SK-N-SH treated with all-trans-retinoic acid at 6 μM for 48 hours (cell line): ENCODE measurements at regions not wholly inside any gene's neighbourhood (a gene's known extent, or its start where the extent isn't known, plus 50 kb on each side); places are given as distances from the start of the nearest gene placed in this dataset.

Source experiments
- ATAC-seq: fragments of 200-7000 bp; cut with Tn5 transposase; 3 replicates; pipeline ENCODE4 v1.9.1; 2020; ENCODE audit warnings: mild to moderate bottlenecking, moderate library complexity
- ARNTL ChIP-seq: fragments of 450-650 bp; formaldehyde crosslinking; IDR thresholded peaks from 2 replicates; pipeline ENCODE4 v1.5.0; 2020; ENCODE audit warnings: low read depth, mild to moderate bottlenecking, moderate library complexity, borderline replicate concordance
- BACH2 ChIP-seq: fragments of 250-450 bp; sonication (Bioruptor Pico); IDR thresholded peaks from 2 replicates; pipeline ENCODE4 v1.9.0; 2021; ENCODE audit warnings: mild to moderate bottlenecking, borderline replicate concordance
- CSDC2 ChIP-seq: fragments of 250-450 bp; sonication (Bioruptor Pico); IDR thresholded peaks from 2 replicates; pipeline ENCODE4 v1.5.0; 2020; ENCODE audit warnings: mild to moderate bottlenecking, moderate library complexity
- ESRRG ChIP-seq: fragments of 250-450 bp; sonication (Bioruptor Pico); IDR thresholded peaks from 2 replicates; pipeline ENCODE4 v1.6.1; 2021; ENCODE audit warnings: mild to moderate bottlenecking
- GLIS3 ChIP-seq: fragments of 250-450 bp; sonication (Bioruptor Pico); IDR thresholded peaks from 2 replicates; pipeline ENCODE4 v1.5.0; 2020; ENCODE audit warnings: mild to moderate bottlenecking, moderate library complexity
- OSR1 ChIP-seq: fragments of 250-450 bp; sonication (Bioruptor Pico); IDR thresholded peaks from 2 replicates; pipeline ENCODE4 v1.8.0; 2022; ENCODE audit warnings: moderate library complexity, mild to moderate bottlenecking, inconsistent platforms
- PPARA ChIP-seq: fragments of 250-450 bp; sonication (Bioruptor Pico); IDR thresholded peaks from 2 replicates; pipeline ENCODE4 v1.5.0; 2020; ENCODE audit warnings: mild to moderate bottlenecking, borderline replicate concordance
- TOX ChIP-seq: fragments of 250-450 bp; sonication (Bioruptor Pico); IDR thresholded peaks from 2 replicates; pipeline ENCODE4 v1.8.0; 2021; ENCODE audit warnings: mild to moderate bottlenecking, moderate library complexity, borderline replicate concordance
- ZC3H10 ChIP-seq: fragments of 250-450 bp; sonication (Bioruptor Pico); IDR thresholded peaks from 2 replicates; pipeline ENCODE4 v1.5.1; 2021; ENCODE audit warnings: mild to moderate bottlenecking, moderate library complexity
- ZFP3 ChIP-seq: fragments of 250-450 bp; sonication (Bioruptor Pico); IDR thresholded peaks from 2 replicates; pipeline ENCODE4 v1.5.0; 2020; ENCODE audit warnings: mild to moderate bottlenecking, moderate library complexity
- ZFP30 ChIP-seq: fragments of 450-650 bp; formaldehyde crosslinking; IDR thresholded peaks from 2 replicates; pipeline ENCODE4 v1.5.0; 2022; ENCODE audit warnings: mild to moderate bottlenecking, moderate library complexity
- ZNF565 ChIP-seq: fragments of 450-650 bp; formaldehyde crosslinking; conservative IDR thresholded peaks from 2 replicates; pipeline ENCODE4 v1.5.0; 2020; ENCODE audit warnings: low read depth, mild to moderate bottlenecking, moderate library complexity
- ZNF70 ChIP-seq: fragments of 450-650 bp; formaldehyde crosslinking; IDR thresholded peaks from 2 replicates; pipeline ENCODE4 v1.5.0; 2020; ENCODE audit warnings: mild to moderate bottlenecking, moderate library complexity
- ZNF8 ChIP-seq: fragments of 450-650 bp; formaldehyde crosslinking; IDR thresholded peaks from 2 replicates; pipeline ENCODE4 v1.5.0; 2020; ENCODE audit warnings: mild to moderate bottlenecking, moderate library complexity
- TF ChIP-seq, protein P1 (sequence below): fragments of 250-450 bp; sonication (Bioruptor Pico); IDR thresholded peaks from 2 replicates; pipeline ENCODE4 v1.5.0; 2020; ENCODE audit warnings: mild to moderate bottlenecking, moderate library complexity
- TF ChIP-seq, protein P2 (sequence below): fragments of 250-450 bp; sonication (Bioruptor Pico); IDR thresholded peaks from 2 replicates; pipeline ENCODE4 v1.8.0; 2020; ENCODE audit warnings: mild to moderate bottlenecking, moderate library complexity, borderline replicate concordance
- TF ChIP-seq, protein P3 (sequence below): fragments of 250-450 bp; sonication (Bioruptor Pico); IDR thresholded peaks from 2 replicates; pipeline ENCODE4 v1.5.1; 2021; ENCODE audit warnings: mild to moderate bottlenecking, moderate library complexity
- TF ChIP-seq, protein P4 (sequence below): fragments of 250-450 bp; sonication (Bioruptor Pico); IDR thresholded peaks from 2 replicates; pipeline ENCODE4 v1.5.1; 2020; ENCODE audit warnings: low read depth, mild to moderate bottlenecking, moderate library complexity
- TF ChIP-seq, protein P5 (sequence below): fragments of 250-450 bp; sonication (Bioruptor Pico); IDR thresholded peaks from 2 replicates; pipeline ENCODE4 v1.8.0; 2021; ENCODE audit warnings: low read depth, mild to moderate bottlenecking, moderate library complexity, borderline replicate concordance

DNA sequence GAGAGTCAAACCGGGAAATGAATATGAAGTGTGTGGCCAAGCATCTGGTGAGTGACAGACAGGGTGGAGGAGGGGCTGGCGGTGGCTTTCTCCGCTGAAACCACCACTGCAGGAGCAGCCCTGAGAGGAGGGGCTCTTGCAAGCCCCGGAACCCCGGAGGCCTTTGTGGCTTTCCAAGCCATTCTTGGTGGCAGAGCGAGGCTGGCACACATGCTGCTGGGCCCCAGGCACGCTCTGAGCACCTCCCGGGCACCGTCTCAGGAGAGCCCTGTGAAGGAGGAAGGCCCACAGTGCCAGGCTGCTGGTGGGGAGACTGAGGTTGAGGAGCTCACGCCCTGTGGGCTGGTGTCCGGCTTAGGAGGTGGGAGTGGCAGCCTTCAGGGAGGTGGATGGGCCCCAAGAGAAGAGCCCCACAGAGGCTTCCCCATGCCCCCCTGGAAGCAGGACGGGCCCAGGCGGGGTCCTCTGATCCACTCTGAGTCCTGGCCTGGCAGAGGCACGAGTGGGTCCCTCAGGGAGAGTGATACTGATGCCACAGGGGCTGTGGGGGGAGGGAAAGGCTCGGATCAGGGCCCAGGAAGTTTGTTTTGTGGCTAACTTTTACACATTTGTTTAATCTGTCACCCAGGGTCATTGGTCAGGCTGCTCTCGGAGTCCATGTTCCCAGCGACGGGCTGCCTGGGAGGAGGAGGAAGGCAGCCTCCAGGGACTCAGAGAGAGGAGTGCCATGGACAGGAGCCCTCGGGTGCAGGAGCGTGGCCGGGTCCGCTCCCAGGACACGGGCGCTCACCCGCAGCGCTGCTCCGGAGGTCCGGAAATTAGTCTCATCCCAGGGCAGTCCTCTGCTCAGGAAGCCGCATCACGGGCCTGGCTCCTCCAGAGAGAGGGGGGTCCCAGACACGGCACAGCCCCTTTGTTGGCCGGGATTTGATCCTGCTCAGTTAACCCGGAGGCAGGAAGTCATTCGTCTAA is 170.7 kb downstream of the ERMARD start:
- ATAC-seq = no peak
- TF ChIP-seq, protein P1, sequence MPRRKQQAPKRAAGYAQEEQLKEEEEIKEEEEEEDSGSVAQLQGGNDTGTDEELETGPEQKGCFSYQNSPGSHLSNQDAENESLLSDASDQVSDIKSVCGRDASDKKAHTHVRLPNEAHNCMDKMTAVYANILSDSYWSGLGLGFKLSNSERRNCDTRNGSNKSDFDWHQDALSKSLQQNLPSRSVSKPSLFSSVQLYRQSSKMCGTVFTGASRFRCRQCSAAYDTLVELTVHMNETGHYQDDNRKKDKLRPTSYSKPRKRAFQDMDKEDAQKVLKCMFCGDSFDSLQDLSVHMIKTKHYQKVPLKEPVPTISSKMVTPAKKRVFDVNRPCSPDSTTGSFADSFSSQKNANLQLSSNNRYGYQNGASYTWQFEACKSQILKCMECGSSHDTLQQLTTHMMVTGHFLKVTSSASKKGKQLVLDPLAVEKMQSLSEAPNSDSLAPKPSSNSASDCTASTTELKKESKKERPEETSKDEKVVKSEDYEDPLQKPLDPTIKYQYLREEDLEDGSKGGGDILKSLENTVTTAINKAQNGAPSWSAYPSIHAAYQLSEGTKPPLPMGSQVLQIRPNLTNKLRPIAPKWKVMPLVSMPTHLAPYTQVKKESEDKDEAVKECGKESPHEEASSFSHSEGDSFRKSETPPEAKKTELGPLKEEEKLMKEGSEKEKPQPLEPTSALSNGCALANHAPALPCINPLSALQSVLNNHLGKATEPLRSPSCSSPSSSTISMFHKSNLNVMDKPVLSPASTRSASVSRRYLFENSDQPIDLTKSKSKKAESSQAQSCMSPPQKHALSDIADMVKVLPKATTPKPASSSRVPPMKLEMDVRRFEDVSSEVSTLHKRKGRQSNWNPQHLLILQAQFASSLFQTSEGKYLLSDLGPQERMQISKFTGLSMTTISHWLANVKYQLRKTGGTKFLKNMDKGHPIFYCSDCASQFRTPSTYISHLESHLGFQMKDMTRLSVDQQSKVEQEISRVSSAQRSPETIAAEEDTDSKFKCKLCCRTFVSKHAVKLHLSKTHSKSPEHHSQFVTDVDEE = no peak
- no peak for TF ChIP-seq BACH2 (CRISPR knock-in tag)
- no peak for TF ChIP-seq TOX (CRISPR knock-in tag)
- no peak for TF ChIP-seq ZC3H10 (CRISPR knock-in tag)
- no peak for TF ChIP-seq ZFP30 (CRISPR knock-in tag)
- TF ChIP-seq, protein P2, sequence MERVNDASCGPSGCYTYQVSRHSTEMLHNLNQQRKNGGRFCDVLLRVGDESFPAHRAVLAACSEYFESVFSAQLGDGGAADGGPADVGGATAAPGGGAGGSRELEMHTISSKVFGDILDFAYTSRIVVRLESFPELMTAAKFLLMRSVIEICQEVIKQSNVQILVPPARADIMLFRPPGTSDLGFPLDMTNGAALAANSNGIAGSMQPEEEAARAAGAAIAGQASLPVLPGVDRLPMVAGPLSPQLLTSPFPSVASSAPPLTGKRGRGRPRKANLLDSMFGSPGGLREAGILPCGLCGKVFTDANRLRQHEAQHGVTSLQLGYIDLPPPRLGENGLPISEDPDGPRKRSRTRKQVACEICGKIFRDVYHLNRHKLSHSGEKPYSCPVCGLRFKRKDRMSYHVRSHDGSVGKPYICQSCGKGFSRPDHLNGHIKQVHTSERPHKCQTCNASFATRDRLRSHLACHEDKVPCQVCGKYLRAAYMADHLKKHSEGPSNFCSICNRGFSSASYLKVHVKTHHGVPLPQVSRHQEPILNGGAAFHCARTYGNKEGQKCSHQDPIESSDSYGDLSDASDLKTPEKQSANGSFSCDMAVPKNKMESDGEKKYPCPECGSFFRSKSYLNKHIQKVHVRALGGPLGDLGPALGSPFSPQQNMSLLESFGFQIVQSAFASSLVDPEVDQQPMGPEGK = no peak
- TF ChIP-seq, protein P3, sequence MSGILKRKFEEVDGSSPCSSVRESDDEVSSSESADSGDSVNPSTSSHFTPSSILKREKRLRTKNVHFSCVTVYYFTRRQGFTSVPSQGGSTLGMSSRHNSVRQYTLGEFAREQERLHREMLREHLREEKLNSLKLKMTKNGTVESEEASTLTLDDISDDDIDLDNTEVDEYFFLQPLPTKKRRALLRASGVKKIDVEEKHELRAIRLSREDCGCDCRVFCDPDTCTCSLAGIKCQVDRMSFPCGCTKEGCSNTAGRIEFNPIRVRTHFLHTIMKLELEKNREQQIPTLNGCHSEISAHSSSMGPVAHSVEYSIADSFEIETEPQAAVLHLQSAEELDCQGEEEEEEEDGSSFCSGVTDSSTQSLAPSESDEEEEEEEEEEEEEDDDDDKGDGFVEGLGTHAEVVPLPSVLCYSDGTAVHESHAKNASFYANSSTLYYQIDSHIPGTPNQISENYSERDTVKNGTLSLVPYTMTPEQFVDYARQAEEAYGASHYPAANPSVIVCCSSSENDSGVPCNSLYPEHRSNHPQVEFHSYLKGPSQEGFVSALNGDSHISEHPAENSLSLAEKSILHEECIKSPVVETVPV (CRISPR knock-in tag) = no peak
- TF ChIP-seq CSDC2 (CRISPR knock-in tag) = no peak
- TF ChIP-seq PPARA (CRISPR knock-in tag) = no peak
- TF ChIP-seq ESRRG (CRISPR knock-in tag) = no peak
- TF ChIP-seq ZFP3 (CRISPR knock-in tag) = no peak
- no peak for TF ChIP-seq ZNF70 (CRISPR knock-in tag)
- no peak for TF ChIP-seq ARNTL (CRISPR knock-in tag)
- TF ChIP-seq ZNF8 (CRISPR knock-in tag) = no peak
- TF ChIP-seq OSR1 (CRISPR knock-in tag) = no peak
- TF ChIP-seq, protein P4, sequence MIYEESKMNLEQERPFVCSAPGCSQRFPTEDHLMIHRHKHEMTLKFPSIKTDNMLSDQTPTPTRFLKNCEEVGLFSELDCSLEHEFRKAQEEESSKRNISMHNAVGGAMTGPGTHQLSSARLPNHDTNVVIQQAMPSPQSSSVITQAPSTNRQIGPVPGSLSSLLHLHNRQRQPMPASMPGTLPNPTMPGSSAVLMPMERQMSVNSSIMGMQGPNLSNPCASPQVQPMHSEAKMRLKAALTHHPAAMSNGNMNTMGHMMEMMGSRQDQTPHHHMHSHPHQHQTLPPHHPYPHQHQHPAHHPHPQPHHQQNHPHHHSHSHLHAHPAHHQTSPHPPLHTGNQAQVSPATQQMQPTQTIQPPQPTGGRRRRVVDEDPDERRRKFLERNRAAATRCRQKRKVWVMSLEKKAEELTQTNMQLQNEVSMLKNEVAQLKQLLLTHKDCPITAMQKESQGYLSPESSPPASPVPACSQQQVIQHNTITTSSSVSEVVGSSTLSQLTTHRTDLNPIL = no peak
- no peak for TF ChIP-seq GLIS3 (CRISPR knock-in tag)
- TF ChIP-seq, all 23 proteins: peak for 0

DNA sequence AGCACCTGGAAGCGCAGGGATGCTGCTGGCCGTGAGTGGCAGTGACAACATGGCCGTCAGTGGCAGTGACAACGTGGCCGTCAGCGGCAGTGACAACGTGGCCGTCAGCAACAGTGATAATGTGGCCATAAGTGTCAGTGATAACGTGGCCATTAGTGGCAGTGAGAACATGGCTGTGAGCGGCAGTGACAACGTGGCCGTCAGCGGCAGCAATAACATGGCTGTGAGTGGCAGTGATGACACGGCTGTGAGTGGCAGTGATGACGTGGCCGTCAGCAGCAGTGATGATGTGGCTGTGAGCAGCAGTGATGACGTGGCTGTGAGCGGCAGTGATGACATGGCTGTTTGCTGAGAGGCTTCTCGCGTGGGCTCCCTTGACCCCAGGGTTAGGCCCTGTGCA is 169.8 kb downstream of the ERMARD start:
- no peak for ATAC-seq
- TF ChIP-seq, protein P5, sequence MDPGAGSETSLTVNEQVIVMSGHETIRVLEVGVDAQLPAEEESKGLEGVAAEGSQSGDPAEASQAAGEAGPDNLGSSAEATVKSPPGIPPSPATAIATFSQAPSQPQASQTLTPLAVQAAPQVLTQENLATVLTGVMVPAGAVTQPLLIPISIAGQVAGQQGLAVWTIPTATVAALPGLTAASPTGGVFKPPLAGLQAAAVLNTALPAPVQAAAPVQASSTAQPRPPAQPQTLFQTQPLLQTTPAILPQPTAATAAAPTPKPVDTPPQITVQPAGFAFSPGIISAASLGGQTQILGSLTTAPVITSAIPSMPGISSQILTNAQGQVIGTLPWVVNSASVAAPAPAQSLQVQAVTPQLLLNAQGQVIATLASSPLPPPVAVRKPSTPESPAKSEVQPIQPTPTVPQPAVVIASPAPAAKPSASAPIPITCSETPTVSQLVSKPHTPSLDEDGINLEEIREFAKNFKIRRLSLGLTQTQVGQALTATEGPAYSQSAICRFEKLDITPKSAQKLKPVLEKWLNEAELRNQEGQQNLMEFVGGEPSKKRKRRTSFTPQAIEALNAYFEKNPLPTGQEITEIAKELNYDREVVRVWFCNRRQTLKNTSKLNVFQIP (CRISPR knock-in tag) = no peak
- no peak for TF ChIP-seq OSR1 (CRISPR knock-in tag)
- no peak for TF ChIP-seq ZC3H10 (CRISPR knock-in tag)
- TF ChIP-seq ZFP30 (CRISPR knock-in tag) = no peak
- no peak for TF ChIP-seq GLIS3 (CRISPR knock-in tag)
- no peak for TF ChIP-seq ZNF565 (CRISPR knock-in tag)

DNA sequence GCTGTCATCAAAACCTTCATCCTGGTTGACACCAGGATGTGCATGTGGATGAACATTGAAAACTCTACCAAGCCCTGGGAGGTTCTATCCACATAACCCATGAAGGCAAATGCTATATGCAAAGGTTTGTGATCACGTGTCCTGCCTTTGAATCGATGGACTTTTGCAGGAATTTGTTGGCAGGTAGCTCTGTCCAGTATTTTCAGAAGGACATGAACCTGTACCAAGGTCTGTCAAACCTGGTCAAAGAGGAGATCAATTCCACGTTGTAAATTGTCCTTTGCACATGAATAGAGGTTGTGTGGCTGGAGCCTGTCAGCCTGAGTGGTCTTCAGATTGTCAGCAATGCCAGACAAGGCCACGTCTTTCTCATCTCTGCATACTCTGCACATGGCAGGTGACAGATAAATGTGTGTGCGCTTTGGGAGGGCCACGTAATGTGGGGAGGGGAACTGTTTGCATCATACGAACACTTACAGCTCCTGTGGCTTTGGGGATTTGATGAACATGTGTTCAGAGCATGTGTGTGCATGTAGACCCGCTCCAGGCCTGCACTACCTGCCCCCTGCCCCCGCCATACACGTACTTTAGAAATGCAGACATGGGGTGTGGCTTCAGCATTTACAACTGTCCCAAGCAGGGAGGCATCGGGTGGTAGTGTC is 169.1 kb downstream of the ERMARD start:
- TF ChIP-seq, protein P2 = no peak
- ATAC-seq = no peak
